ENCODE measurements at regions not wholly inside any gene's neighbourhood (a gene's known extent, or its start where the extent isn't known, plus 50 kb on each side); places are given as distances from the start of the nearest gene placed in this dataset.

DNA sequence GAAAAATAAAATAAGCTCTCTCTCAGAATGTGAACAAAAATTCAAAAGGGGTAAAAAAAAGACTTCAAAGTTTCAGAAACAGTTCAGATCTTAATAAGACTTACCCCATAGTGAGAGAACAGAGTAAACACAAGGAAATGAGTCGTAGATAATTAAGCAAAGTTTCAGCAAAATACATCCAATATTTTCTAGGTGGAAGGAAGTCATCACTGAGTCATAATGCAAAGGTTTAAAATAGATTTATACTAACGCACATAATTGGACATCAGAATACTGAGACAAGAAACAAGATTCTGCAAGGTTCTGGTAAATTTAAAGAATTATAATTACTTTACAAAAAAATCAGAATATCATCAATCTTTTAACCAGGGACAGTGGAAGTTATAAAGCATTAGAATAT is 1370.7 kb upstream of the ATXN8OS start:
- DNase-seq (ENCODE audit: low read depth, low spot score) (no peak), FAIRE-seq (no peak)
- Histone ChIP-seq H3K4me2 (ENCODE audit: control insufficient read depth, extremely low read depth, insufficient read depth, low read depth, low read length) (no peak overlapping the region), H4K20me1 (ENCODE audit: control insufficient read depth, extremely low read depth, insufficient read depth, low read length) (no peaks in the 10 kb centered on the region), H3K4me3 (ENCODE audit: control insufficient read depth in 2 of 3, extremely low read depth in 1 of 3, insufficient read depth in 2 of 3, low read depth in 1 of 3, low read length in 3 of 3) (no peak overlapping the region), H3K27me3 (ENCODE audit: control insufficient read depth, extremely low read depth, insufficient read depth, low read length) (no peaks in the 10 kb centered on the region), H3K36me3 (ENCODE audit: control insufficient read depth in 2 of 2, extremely low read depth in 1 of 2, insufficient read depth in 2 of 2, low read length in 2 of 2) (no peaks in the 10 kb centered on the region), H3K79me2 (ENCODE audit: control insufficient read depth, insufficient read depth, low read length) (no peaks in the 10 kb centered on the region), H3K9me1 (ENCODE audit: control insufficient read depth, extremely low read depth, insufficient read depth, low read length) (no peaks in the 10 kb centered on the region), H3K9ac (ENCODE audit: control insufficient read depth, extremely low read depth, insufficient read depth, low read length) (no peak overlapping the region), H3K9me3 (ENCODE audit: control insufficient read depth, low read depth, low read length) (no peaks in the 10 kb centered on the region), H2AFZ (ENCODE audit: control insufficient read depth, low read length) (no peak overlapping the region), H3K27ac (ENCODE audit: control insufficient read depth, insufficient read depth, low read length) (no peak overlapping the region), H3K4me1 (ENCODE audit: control insufficient read depth, extremely low read depth, insufficient read depth, low read length) (no peaks in the 10 kb centered on the region)
- dilution Hi-C loops (cut with MboI; ENCODE audit: extremely low pct_ligation_motif_present, low sequenced_read_pairs): no loop called here
- TF ChIP-seq CTCF (optimal IDR thresholded peaks at IDR 0.05 in 1 of 3, IDR thresholded peaks at IDR 0.05 in 1 of 3, conservative IDR thresholded peaks at IDR 0.05 in 1 of 3; ENCODE audit: extremely low read depth in 1 of 3, insufficient read depth in 2 of 3, low read length in 3 of 3) (no peak), EZH2 (IDR thresholded peaks at IDR 0.05; ENCODE audit: low read length) (no peak)

DNA sequence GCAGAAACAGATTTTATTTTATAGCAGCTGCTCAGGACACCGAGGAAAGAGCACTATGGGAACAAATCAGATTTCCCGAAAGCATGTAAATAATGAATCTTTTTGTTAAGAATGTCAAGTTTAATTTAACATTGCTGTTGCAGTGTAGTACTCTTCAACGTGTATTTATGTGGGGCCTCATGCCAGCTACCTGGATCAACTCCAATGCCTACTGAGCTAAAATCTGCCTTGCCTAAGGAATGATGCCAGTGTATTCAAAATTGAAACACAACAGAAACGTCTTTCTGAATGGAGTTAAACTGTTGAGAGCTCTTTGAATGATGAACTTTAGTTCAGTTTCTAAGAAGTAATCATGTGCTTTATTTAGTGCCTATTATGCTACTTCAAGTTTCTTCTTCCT is 1379.8 kb upstream of the ATXN8OS start:
- no peaks in the 10 kb centered on the region for H3K4me1 ChIP-seq (ENCODE audit: control insufficient read depth, extremely low read depth, insufficient read depth, low read length)
- dilution Hi-C loops (cut with MboI; ENCODE audit: extremely low pct_ligation_motif_present, low sequenced_read_pairs): no loop called here
- H4K20me1 ChIP-seq (ENCODE audit: control insufficient read depth, extremely low read depth, insufficient read depth, low read length): no peaks in the 10 kb centered on the region
- DNase-seq (ENCODE audit: low read depth, low spot score): no peak
- no peaks in the 10 kb centered on the region for H3K9me3 ChIP-seq (ENCODE audit: control insufficient read depth, low read depth, low read length)
- H3K9me1 ChIP-seq (ENCODE audit: control insufficient read depth, extremely low read depth, insufficient read depth, low read length): no peaks in the 10 kb centered on the region
- no peak overlapping the region for H3K4me2 ChIP-seq (ENCODE audit: control insufficient read depth, extremely low read depth, insufficient read depth, low read depth, low read length)
- FAIRE-seq: no peak
- H3K79me2 ChIP-seq (ENCODE audit: control insufficient read depth, insufficient read depth, low read length): no peaks in the 10 kb centered on the region
- H3K27me3 ChIP-seq (ENCODE audit: control insufficient read depth, extremely low read depth, insufficient read depth, low read length): no peaks in the 10 kb centered on the region
- H3K27ac ChIP-seq (ENCODE audit: control insufficient read depth, insufficient read depth, low read length): no peak overlapping the region
- H3K36me3 ChIP-seq (ENCODE audit: control insufficient read depth in 2 of 2, extremely low read depth in 1 of 2, insufficient read depth in 2 of 2, low read length in 2 of 2): no peaks in the 10 kb centered on the region
- no peak overlapping the region for H3K9ac ChIP-seq (ENCODE audit: control insufficient read depth, extremely low read depth, insufficient read depth, low read length)
- no peak overlapping the region for H2AFZ ChIP-seq (ENCODE audit: control insufficient read depth, low read length)
- no peak overlapping the region for H3K4me3 ChIP-seq (ENCODE audit: control insufficient read depth in 2 of 3, extremely low read depth in 1 of 3, insufficient read depth in 2 of 3, low read depth in 1 of 3, low read length in 3 of 3)
- TF ChIP-seq EZH2 (IDR thresholded peaks at IDR 0.05; ENCODE audit: low read length) (no peak), CTCF (optimal IDR thresholded peaks at IDR 0.05 in 1 of 3, IDR thresholded peaks at IDR 0.05 in 1 of 3, conservative IDR thresholded peaks at IDR 0.05 in 1 of 3; ENCODE audit: extremely low read depth in 1 of 3, insufficient read depth in 2 of 3, low read length in 3 of 3) (no peak)

All from keratinocyte (primary cell).